HFF-Myc (cell line): ENCODE measurements at regions not wholly inside any gene's neighbourhood (a gene's known extent, or its start where the extent isn't known, plus 50 kb on each side); places are given as distances from the start of the nearest gene placed in this dataset.

Experiments used
- DNase-seq: peaks from one replicate; pipeline ENCODE4 v3.0.0-alpha.2; 2011; ENCODE audit warnings: low read depth; ENCODE audit errors: extremely low read depth
- H3K4me3 ChIP-seq: replicated peaks from 2 replicates; pipeline ENCODE4 v1.5.1; 2011; ENCODE audit warnings: low read depth, mild to moderate bottlenecking, control low read depth, low read length
- TF ChIP-seq, protein P1 (sequence below): IDR thresholded peaks from 2 replicates; pipeline ENCODE4 v1.5.1; 2012; ENCODE audit warnings: mild to moderate bottlenecking, low read depth, low read length, control low read depth; ENCODE audit errors: missing control alignments

DNA sequence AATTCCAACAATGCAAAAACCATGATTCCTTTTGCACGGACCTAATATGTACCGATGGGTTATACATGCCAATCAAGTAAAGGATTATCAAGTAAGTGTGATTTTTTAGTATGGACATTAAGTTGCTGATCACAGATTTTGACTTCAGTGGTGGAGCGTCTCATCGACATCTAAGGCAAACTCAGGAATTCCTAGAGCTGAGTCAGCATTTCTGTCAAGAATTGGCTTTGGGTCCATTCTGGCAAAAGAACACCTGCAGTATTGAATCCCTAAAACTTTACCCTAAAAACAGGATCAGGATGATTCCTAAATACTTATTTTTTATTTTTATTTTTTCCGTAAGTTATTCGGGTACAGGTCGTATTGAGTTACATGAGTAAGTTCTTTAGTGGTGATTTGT is 83.6 kb downstream of the HPGD start:
- no peak for DNase-seq
- TF ChIP-seq, protein P1, sequence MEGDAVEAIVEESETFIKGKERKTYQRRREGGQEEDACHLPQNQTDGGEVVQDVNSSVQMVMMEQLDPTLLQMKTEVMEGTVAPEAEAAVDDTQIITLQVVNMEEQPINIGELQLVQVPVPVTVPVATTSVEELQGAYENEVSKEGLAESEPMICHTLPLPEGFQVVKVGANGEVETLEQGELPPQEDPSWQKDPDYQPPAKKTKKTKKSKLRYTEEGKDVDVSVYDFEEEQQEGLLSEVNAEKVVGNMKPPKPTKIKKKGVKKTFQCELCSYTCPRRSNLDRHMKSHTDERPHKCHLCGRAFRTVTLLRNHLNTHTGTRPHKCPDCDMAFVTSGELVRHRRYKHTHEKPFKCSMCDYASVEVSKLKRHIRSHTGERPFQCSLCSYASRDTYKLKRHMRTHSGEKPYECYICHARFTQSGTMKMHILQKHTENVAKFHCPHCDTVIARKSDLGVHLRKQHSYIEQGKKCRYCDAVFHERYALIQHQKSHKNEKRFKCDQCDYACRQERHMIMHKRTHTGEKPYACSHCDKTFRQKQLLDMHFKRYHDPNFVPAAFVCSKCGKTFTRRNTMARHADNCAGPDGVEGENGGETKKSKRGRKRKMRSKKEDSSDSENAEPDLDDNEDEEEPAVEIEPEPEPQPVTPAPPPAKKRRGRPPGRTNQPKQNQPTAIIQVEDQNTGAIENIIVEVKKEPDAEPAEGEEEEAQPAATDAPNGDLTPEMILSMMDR, result no peak
- H3K4me3 ChIP-seq, result no peak overlapping the region

DNA sequence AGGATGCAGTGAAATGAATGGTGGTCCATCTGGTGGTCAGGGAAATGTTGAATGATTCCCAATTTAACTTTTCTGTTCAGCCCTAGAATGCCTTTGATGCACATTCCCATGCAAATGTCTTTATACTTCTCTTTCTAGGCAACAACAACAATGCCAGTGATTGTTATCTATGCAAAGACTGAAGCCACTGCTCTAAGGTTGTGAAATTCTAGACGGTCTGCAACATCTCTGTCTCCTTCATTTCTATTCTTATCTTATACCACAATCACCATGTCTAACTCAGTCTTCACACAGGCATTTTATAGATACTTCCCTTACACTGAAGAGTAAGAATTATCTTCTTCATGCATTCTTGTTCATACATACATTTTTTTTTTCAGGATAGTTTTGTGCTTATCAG is 84.5 kb downstream of the HPGD start:
- TF ChIP-seq, protein P1, result no peak
- H3K4me3 ChIP-seq, result no peak overlapping the region
- DNase-seq, result no peak

DNA sequence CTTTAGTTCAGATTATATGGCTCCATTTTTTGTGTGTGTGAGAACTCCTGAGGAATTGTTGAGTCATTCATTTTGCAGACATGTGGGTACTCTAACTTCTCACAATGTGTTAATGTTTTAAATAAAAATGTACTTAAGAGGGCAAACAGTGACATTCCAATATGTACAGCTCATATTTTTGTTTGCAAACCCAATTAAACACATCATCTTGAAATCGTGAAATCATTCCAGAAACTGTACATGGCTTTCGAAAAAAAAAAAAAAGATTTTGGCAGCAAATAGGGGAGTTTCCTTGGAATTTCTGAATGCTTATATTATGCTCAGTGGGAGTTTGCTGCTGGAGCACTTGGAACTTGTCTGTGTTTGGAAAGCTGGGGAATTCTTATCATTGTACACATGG is 85.0 kb downstream of the HPGD start:
- H3K4me3 ChIP-seq, result no peak overlapping the region
- TF ChIP-seq, protein P1, result no peak
- peak; percentile 90 for DNase-seq

DNA sequence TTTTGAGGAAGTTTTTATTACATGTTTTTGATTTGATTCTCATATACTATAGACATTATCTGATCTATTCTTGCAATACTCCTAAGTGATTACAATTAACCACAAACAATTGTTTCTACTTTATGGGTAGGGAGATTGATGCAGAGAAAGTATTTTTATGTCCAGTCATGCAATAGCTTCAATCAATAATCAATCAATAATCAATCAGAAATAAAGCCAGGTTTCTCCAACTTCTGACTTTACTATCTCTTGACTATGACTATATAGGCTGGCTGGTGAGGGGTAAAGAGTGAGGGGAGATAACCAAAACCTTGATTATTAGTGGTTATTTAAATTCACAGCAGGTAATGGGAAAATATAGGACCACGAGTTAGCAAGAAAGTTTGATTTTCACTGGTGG is 85.9 kb downstream of the HPGD start:
- TF ChIP-seq, protein P1, result no peak
- H3K4me3 ChIP-seq, result no peak overlapping the region
- DNase-seq, result no peak

DNA sequence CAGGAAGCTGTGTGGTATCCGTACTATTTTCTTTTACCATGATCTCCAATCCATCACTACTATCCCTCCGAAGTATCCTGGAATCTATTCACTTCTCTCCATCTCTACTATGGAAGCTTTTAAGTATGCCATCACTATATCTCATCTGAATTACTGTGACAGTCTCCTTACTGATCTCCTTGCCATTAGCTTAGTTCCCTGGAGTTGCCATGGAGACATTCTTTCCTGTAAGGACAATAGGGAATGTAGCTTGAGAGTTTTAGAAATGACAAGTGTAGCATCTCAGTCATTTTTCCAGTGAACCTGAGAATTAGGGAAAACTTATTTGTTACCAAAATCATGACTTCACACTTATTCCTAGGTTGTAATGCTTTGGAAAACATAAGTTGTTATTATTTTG is 86.3 kb downstream of the HPGD start:
- no peak overlapping the region for H3K4me3 ChIP-seq
- DNase-seq, result no peak
- TF ChIP-seq, protein P1, result no peak

DNA sequence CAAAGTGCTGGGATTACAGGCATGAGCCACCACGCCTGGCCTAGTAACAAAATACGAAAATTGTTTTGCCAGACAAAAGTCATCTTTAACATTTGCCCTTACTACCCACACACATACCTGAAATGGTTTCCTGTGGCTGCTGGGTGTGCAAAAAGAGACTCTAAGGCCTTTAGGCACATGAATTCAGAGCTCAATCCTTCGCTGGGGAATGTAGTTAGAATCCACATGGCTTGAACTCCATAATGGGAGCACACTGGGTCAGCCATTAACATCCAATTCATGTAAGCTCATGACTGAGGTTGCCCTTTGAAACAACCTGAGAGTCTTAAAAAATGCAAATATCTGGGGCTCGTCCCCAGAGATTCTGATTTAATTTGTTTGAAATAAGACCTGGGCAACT is 87.8 kb downstream of the HPGD start:
- DNase-seq, result no peak
- no peak overlapping the region for H3K4me3 ChIP-seq
- TF ChIP-seq, protein P1, result no peak

DNA sequence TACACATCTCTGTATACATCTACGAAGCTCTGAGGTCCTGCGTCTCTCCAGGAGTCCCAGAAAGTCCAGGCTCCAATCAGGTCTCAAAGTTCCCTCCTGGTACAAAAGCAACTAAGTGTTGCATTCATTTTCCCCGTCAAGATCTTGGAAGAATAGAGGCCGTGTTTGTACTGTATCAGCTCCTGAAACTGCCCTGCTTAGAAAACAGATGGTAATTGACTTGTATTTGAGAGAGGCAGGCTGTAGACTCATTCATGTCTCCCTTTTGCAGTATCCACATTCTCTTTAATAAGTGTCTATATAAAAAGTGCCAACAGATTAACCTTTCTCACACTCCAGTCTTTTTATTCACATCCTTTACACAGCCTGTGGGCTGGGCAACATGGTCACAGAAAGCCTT is 91.7 kb downstream of the HPGD start:
- TF ChIP-seq, protein P1, result no peak
- H3K4me3 ChIP-seq, result no peak overlapping the region
- no peak for DNase-seq
